OCI-LY3 (cell line): ENCODE measurements at regions not wholly inside any gene's neighbourhood (a gene's known extent, or its start where the extent isn't known, plus 50 kb on each side); places are given as distances from the start of the nearest gene placed in this dataset.

ENCODE experiments used
- EZH2phosphoT487 ChIP-seq: fragments of 200-600 bp; shearing (Covaris generic); IDR thresholded peaks from 2 replicates; pipeline ENCODE4 v1.6.1; 2018; ENCODE audit warnings: antibody characterized with exemption, mixed run types, low read depth
- TF ChIP-seq, protein P1 (sequence below): fragments of 200-600, 300-600 bp; sonication (generic); IDR thresholded peaks from 2 replicates; pipeline ENCODE4 v1.5.1; 2014; ENCODE audit warnings: antibody characterized with exemption, low read length, low read depth

DNA sequence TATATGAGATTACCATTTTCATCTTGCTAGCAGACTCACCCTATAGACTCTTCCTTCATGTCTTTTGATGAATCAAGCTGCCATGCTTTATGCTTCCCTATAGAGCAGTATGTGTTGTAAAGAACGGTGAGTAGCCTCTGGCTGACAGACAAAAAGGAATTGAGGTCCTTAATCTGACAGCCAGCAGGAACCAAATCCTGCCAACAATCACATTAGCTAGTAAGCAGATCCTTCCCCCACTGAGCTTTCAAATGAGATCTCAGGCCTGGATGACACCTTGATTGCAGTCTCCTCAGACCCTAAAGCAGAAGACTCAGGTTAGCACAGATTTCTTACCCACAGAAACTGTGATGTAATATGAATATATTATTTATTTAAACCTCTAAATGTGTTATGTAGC is 577.0 kb downstream of the CDH11 start:
- TF ChIP-seq, protein P1, sequence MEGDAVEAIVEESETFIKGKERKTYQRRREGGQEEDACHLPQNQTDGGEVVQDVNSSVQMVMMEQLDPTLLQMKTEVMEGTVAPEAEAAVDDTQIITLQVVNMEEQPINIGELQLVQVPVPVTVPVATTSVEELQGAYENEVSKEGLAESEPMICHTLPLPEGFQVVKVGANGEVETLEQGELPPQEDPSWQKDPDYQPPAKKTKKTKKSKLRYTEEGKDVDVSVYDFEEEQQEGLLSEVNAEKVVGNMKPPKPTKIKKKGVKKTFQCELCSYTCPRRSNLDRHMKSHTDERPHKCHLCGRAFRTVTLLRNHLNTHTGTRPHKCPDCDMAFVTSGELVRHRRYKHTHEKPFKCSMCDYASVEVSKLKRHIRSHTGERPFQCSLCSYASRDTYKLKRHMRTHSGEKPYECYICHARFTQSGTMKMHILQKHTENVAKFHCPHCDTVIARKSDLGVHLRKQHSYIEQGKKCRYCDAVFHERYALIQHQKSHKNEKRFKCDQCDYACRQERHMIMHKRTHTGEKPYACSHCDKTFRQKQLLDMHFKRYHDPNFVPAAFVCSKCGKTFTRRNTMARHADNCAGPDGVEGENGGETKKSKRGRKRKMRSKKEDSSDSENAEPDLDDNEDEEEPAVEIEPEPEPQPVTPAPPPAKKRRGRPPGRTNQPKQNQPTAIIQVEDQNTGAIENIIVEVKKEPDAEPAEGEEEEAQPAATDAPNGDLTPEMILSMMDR = no peak
- TF ChIP-seq EZH2phosphoT487 = no peak
